GM21576 (cell line): ENCODE measurements at regions not wholly inside any gene's neighbourhood (a gene's known extent, or its start where the extent isn't known, plus 50 kb on each side); places are given as distances from the start of the nearest gene placed in this dataset.

Source experiments
- ATAC-seq: cut with Tn5 transposase; IDR thresholded peaks from one replicate; pipeline ENCODE4 v1.9.1; 2021; ENCODE audit warnings: mild to moderate bottlenecking, moderate library complexity; ENCODE audit not compliant: unreplicated experiment

- no peak for ATAC-seq
Observed at GRCh38 chr12:77368379-77368778, 303.0 kb upstream of the E2F7 start.

GRCh38 chr12:77366616-77367015 lies 301.2 kb upstream of the E2F7 start:
- ATAC-seq, result no peak

GRCh38 chr12:77364400-77364799 lies 299.0 kb upstream of the E2F7 start:
- no peak for ATAC-seq

- no peak for ATAC-seq
Observed at GRCh38 chr12:77362509-77363210, 297.3 kb upstream of the E2F7 start.

GRCh38 chr12:77357655-77358054 lies 292.3 kb upstream of the E2F7 start:
- no peak for ATAC-seq

- no peak for ATAC-seq
Observed at GRCh38 chr12:77354766-77355362, 289.5 kb upstream of the E2F7 start.

GRCh38 chr12:77352946-77353345 lies 287.6 kb upstream of the E2F7 start:
- no peak for ATAC-seq

GRCh38 chr12:77351860-77352259 lies 286.5 kb upstream of the E2F7 start:
- no peak for ATAC-seq

GRCh38 chr12:77349689-77350370 lies 284.5 kb upstream of the E2F7 start:
- ATAC-seq, result no peak

- ATAC-seq, result no peak
Observed at GRCh38 chr12:77347017-77347416, 281.6 kb upstream of the E2F7 start.

- ATAC-seq, result no peak
Observed at GRCh38 chr12:77345336-77345735, 280.0 kb upstream of the E2F7 start.

- no peak for ATAC-seq
Observed at GRCh38 chr12:77344651-77345050, 279.3 kb upstream of the E2F7 start.

- no peak for ATAC-seq
Observed at GRCh38 chr12:77343291-77343690, 277.9 kb upstream of the E2F7 start.

GRCh38 chr12:77342253-77342652 lies 276.9 kb upstream of the E2F7 start:
- ATAC-seq, result no peak

GRCh38 chr12:77339610-77340009 lies 274.2 kb upstream of the E2F7 start:
- ATAC-seq, result no peak

- no peak for ATAC-seq
Observed at GRCh38 chr12:77337362-77337761, 272.0 kb upstream of the E2F7 start.

- no peak for ATAC-seq
Observed at GRCh38 chr12:77334806-77335205, 269.4 kb upstream of the E2F7 start.

- no peak for ATAC-seq
Observed at GRCh38 chr12:77328326-77328725, 263.0 kb upstream of the E2F7 start.

GRCh38 chr12:77325511-77326236 lies 260.3 kb upstream of the E2F7 start:
- no peak for ATAC-seq

- peak; percentile 90 for ATAC-seq
Observed at GRCh38 chr12:77324763-77325468, 259.5 kb upstream of the E2F7 start.

- ATAC-seq, result no peak
Observed at GRCh38 chr12:77324416-77324762, 259.0 kb upstream of the E2F7 start.
